Endodermal cell (in vitro differentiated cells): ENCODE measurements at regions not wholly inside any gene's neighbourhood (a gene's known extent, or its start where the extent isn't known, plus 50 kb on each side); places are given as distances from the start of the nearest gene placed in this dataset.
"Not testable (repeated sequence)": the region's sequence is repeated elsewhere in the genome, so short reads cannot be mapped to it uniquely, and the experiment has no call there.

Experiments used
- DNase-seq: peaks from one replicate; pipeline ENCODE4 v3.0.0-alpha.2; 2017
- H3K27ac ChIP-seq: 2 replicates; pipeline ENCODE4 v1.5.1; 2013; ENCODE audit warnings: mild to moderate bottlenecking, low read depth, low read length, moderate library complexity
- H3K27me3 ChIP-seq: 2 replicates; pipeline ENCODE4 v1.6.1; 2013; ENCODE audit warnings: mild to moderate bottlenecking, low read length, moderate library complexity; ENCODE audit not compliant: insufficient read depth, control insufficient read depth, poor library complexity, severe bottlenecking
- H3K36me3 ChIP-seq: 2 replicates; pipeline ENCODE4 v1.7.0; 2013; ENCODE audit warnings: mild to moderate bottlenecking, low read length, moderate library complexity; ENCODE audit not compliant: control insufficient read depth, insufficient read depth
- H3K4me1 ChIP-seq: one replicate; pipeline ENCODE4 v1.7.0; 2013; ENCODE audit warnings: low read length; ENCODE audit not compliant: control insufficient read depth, insufficient read depth
- H3K4me3 ChIP-seq: 2 replicates; pipeline ENCODE4 v1.5.1; 2013; ENCODE audit warnings: mild to moderate bottlenecking, low read length, moderate library complexity
- H3K9ac ChIP-seq: 2 replicates; pipeline ENCODE4 v1.6.1; 2013; ENCODE audit warnings: mild to moderate bottlenecking, low read length, moderate library complexity; ENCODE audit not compliant: poor library complexity, severe bottlenecking; ENCODE audit errors: extremely low read depth
- H3K9me3 ChIP-seq: 2 replicates; pipeline ENCODE4 v1.6.1; 2013; ENCODE audit warnings: mild to moderate bottlenecking, low read length, moderate library complexity; ENCODE audit not compliant: control insufficient read depth
- H3K27ac Mint-ChIP-seq: 2 replicates; pipeline ENCODE4 v1.8.0; 2020; ENCODE audit warnings: mixed read lengths
- H3K27me3 Mint-ChIP-seq: 2 replicates; pipeline ENCODE4 v1.8.0; 2021; ENCODE audit warnings: mild to moderate bottlenecking, mixed read lengths; ENCODE audit not compliant: insufficient read depth
- H3K36me3 Mint-ChIP-seq: 2 replicates; pipeline ENCODE4 v1.8.0; 2020; ENCODE audit warnings: low read depth, mixed read lengths
- H3K4me1 Mint-ChIP-seq: 2 replicates; pipeline ENCODE4 v1.8.0; 2020; ENCODE audit warnings: mixed read lengths
- H3K4me3 Mint-ChIP-seq: 2 replicates; pipeline ENCODE4 v1.8.0; 2020; ENCODE audit warnings: mild to moderate bottlenecking, moderate library complexity, mixed read lengths
- H3K9me3 Mint-ChIP-seq: 2 replicates; pipeline ENCODE4 v1.8.0; 2020; ENCODE audit warnings: mild to moderate bottlenecking, mixed read lengths
- CTCF ChIP-seq: fragments of 200-600 bp; sonication (generic); conservative IDR thresholded peaks from 2 replicates; pipeline ENCODE4 v1.5.0; 2021; ENCODE audit warnings: antibody characterized with exemption, mild to moderate bottlenecking
- WGBS, 2 experiments: methylation state at CpG; one replicate each; pipeline versions ENCODE4 v1.1.5 to v1.1.7; 2013; ENCODE audit warnings: missing lambda C conversion rate in 2 of 2, mixed read lengths in 1 of 2; ENCODE audit not compliant: insufficient coverage in 1 of 2, insufficient read length in 1 of 2; 5-methylcytosine and 5-hydroxymethylcytosine counted together

DNA sequence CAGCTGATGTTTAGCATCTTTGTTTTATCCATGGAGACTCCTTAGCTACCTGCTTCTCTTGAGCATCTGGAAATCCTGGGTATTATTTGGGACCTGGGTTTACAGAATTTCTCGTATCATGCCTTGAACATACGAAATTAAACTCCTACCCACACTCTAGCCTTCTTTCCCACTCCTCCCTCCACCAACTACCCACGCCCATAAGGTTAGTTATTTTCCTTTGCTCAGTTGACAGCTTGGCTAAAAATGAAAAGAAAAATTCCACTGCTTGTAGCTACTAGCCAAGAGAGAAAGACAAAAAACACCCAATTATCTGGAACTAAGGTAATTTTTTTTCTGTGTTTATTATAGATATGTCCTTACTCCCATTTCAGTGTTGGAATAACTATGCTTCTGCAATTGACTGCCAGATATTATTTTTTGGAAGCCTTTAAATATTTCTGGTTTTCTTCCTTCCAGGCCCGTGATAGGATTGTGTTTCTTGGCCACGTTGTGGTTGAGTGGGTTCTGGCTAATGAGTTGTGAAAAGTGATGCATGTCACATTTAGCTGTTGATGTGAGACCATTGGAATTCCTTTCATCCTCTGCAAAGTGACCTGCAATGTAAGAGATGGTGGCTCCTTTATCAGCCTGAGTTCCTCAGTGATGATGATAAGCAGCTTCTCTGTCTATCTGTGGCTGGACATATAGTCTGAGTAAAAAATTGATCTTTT is 308.1 kb downstream of the LRRC70 start:
- H3K4me1 ChIP-seq: no peaks in the 10 kb centered on the region
- no peaks in the 10 kb centered on the region for H3K36me3 Mint-ChIP-seq
- peaks cover 3% of the 10 kb centered on the region for H3K4me1 Mint-ChIP-seq

DNA sequence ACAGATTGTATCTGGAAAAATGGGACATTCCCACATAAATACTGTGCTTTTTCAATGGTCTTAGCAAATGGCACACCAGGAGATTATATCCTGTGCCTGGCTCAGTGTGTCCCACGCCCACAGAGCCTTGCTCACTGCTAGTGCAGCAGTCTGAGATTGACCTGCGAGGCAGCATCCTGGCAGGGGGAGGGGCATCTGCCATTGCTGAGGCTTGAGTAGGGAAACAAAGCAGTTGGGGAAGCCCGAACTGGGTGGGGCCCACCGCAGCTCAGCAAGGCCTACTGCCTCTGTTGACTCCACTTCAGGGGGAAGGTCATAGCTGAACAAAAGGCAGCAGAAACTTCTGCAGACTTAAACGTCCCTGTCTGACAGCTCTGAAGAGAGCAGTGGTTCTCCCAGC is 258.7 kb downstream of the LRRC70 start:
- not testable (repeated sequence) for H3K4me1 ChIP-seq, H3K36me3 Mint-ChIP-seq, H3K4me3 Mint-ChIP-seq, DNase-seq, H3K27ac Mint-ChIP-seq, H3K4me1 Mint-ChIP-seq, H3K27me3 Mint-ChIP-seq, H3K36me3 ChIP-seq, H3K27ac ChIP-seq, H3K27me3 ChIP-seq, H3K9ac ChIP-seq, H3K4me3 ChIP-seq
- peaks cover 84% of the 10 kb centered on the region for H3K9me3 Mint-ChIP-seq
- peaks cover 16% of the 10 kb centered on the region for H3K9me3 ChIP-seq
- WGBS, 2 experiments: 80 to 85% methylated on average over 2 to 5 of the region's 5 CpGs

More for the DNA sequence above, 308.1 kb downstream of the LRRC70 start:
- Mint-ChIP-seq H3K27ac (no peak overlapping the region), H3K9me3 (no peaks in the 10 kb centered on the region), H3K27me3 (peaks cover 5% of the 10 kb centered on the region), H3K4me3 (no peak overlapping the region)
- 85% methylated on average over 5 of the region's 5 CpGs; no CpG with 5 or more reads in 1 of the 2 experiments for WGBS, 2 experiments
- H3K36me3 ChIP-seq: no peaks in the 10 kb centered on the region
- H3K9ac ChIP-seq: no peak overlapping the region
- no peaks in the 10 kb centered on the region for H3K27me3 ChIP-seq
- no peak for DNase-seq
- no peaks in the 10 kb centered on the region for H3K9me3 ChIP-seq
- no peak overlapping the region for H3K4me3 ChIP-seq
- no peak overlapping the region for H3K27ac ChIP-seq
- no peak for TF ChIP-seq CTCF

DNA sequence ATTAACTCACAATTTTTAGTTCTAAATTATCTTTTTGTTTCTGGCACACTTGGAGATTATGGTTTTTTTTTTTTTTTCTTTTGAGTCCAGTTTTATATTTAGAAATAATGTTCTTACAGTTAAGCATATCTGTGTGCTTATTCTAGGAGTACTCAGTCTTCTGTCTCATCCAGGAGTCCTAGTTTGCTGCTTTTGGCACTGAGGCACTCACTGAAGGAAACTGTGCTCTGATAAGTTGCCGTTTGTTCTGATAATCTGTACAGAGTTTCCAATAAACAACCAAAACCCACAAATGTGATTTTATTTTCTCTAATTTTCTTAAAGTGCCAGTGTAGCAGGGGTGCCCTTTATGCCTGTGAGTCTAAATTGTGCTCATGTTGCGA is 251.0 kb downstream of the LRRC70 start:
- Mint-ChIP-seq H3K27me3 (peaks cover 2% of the 10 kb centered on the region), H3K4me3 (no peak overlapping the region), H3K36me3 (peaks cover 3% of the 10 kb centered on the region), H3K4me1 (no peaks in the 10 kb centered on the region), H3K27ac (no peak overlapping the region), H3K9me3 (peaks cover 33% of the 10 kb centered on the region)
- Histone ChIP-seq H3K9me3 (no peaks in the 10 kb centered on the region), H3K4me3 (no peak overlapping the region), H3K27me3 (no peaks in the 10 kb centered on the region), H3K9ac (no peak overlapping the region), H3K4me1 (no peaks in the 10 kb centered on the region), H3K36me3 (no peaks in the 10 kb centered on the region), H3K27ac (no peak overlapping the region)
- WGBS, 2 experiments: 91 to 100% methylated on average over 1 to 2 of the region's 2 CpGs
- DNase-seq: no peak
- no peak for TF ChIP-seq CTCF
